ENCODE measurements at regions not wholly inside any gene's neighbourhood (a gene's known extent, or its start where the extent isn't known, plus 50 kb on each side); places are given as distances from the start of the nearest gene placed in this dataset.

DNA sequence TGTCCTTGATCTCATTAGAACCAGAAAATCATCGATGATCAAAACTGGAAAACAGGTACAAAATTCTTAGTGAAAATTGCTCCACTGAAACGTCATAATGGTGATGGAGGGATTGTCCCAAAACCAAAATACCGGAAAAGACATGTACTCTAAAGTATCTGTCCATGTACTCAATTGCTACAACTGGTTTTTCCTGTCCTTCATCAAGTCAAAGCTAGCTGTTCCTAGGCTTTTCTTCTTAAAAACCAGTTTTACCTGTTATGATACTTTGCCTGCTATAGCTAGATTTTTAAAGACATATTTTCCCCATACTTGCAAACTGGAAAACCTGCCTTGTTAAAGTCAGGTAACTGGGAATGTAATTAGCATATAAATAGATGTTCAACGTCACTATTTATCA is 50.5 kb upstream of the LRRC1 start:
- no peak for DNase-seq

DNA sequence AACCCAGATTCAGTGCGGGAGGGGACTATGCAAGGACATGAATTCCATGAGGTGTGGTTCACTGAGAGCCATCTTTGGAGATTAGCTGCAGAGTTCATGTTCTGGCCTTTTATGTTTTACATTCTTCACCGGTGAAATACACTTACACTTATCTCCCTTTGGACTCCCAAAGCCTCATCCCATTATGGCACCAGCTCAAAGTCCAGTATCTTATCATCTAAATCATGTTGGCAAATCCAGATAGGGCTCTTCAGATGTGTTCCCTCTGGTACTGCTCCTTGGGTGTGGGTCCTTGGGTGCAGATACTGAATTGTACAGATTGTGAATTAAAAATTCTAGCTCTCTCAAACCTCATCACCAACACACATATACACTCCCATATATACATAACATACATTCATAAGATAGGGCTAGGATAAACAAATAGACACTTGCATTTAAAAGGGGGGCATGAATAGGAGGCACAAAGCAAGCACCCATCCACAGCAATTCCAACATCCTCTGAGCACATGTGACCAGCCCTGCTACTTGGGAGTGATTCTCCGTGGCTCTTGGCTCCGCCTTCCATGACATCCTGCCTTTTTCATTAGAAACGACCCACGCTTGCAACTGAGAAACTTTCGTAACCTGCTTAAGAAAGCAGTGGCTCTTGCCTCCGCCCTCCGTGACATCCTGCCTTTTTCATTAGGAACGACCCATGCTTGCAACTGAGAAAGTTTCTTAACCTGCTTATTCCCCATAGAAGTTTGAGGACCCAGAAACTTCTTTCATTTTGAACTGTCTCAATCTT is 53.6 kb upstream of the LRRC1 start:
- DNase-seq = no peak

DNA sequence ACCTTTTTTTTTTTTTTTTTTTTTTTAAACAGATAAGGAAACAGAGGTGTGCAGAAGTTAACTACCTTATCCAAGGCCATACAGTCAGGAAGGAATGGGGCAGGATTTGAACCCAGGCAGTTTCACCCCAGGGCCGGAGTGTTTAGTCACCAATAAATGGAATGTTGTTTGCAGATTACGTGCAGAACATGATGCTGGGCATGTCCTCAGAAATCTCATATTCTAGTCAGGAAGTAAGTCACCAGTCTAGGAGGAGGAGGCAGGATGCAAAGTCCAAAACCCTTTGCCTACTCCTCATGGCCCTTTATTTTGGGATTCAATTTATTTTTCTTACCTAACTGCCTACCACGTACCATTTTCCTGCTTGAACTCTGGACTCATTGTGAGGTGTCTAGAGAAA is 57.1 kb upstream of the LRRC1 start:
- DNase-seq = no peak

DNA sequence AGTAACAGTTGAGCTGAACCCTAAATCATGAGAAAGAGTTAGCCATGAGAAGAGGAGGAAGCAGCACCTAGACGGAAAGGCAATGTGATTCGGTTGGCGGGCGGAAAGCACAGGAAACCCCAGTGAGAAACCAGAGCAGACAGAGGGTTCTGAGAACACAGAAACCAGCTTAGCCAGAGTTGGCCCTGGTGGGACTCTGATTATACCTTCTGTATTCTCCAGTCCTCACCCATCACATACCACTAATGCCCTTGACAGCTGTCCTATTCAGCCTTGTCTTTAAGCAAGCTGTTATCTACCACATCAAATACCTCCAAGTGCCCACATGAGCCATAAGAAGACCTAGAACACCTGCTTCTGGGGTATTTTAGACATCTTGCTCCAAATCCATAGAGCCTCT is 58.9 kb upstream of the LRRC1 start:
- no peak for DNase-seq

DNA sequence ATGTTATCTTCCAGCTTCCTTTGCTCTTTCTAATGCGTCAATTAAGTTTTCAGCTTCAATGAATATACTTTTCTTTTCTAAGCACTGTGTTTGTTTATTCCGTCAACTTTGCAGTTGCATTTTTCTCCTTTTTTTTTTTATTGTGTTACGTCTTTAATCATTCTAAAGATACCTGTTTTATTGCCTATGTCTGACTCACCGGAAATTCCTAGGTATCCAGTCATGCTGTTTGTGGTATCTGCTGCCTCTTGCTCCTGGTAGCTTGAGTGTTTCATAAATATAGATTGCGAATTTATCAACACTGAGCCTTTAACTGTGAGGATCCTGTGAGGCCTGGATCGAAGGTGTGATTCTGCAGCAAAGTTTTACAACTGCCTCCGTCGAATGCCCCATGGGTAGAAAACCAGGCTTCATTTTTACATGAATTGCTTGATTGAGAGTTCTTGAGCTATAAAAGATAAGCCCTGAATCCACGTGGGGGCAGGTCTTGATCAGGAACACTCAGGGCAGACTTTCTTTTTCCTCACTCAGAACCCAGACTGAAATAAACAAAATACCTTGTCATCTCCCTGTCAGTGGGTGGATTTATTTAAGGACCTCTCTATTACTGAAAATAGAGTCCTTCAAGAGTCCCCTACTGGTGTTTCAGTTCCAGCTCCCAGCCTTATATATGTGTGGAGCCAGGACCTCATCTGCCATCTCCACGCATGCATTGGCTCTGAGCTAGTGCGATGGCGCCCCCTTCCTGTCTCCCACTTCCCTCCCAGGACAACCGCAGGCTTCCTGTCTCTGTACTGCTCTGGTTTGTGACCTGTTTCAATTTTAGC is 60.1 kb upstream of the LRRC1 start:
- DNase-seq = no peak

DNA sequence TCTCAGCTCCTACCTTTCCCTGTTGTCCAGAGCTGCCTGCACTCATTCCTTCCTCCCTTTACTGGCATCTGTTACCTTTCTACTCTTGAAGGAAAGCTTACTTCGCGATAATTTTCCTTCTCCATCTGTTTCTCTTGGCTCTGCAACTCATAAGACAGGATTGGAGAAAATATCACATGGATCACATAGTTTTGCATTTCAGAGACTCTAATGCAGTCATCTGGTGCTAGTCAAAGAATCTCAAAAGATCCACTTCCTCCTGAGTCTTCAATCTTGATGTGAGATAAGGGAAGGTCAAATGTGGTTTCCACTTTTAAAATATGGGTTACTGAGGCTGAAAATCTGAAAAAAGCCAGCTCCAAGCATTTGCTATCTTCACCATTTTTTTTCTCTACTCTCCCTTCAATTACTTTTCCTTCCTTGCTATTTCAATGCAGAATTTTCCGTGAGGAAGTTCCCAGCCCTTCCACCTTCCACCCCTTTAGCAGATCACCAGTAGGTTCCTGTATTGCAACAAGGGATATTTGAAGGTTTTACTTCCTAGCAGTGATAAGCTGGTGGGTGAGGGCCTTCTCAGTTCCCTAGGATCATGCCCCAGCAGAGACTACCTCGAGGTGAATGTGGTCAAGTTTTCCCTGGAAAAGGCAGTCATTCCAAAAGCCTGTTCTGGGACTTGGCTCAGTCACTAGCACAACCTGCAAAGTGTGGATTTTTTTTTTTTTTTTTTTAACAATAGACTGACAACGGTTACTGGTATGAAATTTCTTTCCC is 62.8 kb upstream of the LRRC1 start:
- DNase-seq = no peak

DNA sequence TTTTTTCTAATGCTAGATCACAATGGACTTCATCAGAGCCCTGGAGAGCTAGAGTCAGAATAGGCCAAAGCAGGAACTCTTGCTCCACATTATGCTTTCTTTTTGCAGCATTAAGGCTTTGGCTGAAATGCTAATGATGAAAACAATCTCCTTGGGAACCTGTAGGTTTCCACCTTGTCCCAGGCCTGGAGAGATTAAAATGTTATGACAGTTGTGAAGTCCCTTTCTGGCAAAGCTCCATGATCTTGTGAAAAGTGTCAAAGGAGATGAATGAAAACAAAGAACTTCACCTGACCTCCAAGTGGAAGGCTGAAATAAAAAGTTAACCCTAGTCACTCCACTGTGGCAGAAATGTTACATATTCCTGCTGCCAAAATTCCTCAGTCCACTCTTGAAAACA is 64.0 kb upstream of the LRRC1 start:
- DNase-seq = no peak

DNA sequence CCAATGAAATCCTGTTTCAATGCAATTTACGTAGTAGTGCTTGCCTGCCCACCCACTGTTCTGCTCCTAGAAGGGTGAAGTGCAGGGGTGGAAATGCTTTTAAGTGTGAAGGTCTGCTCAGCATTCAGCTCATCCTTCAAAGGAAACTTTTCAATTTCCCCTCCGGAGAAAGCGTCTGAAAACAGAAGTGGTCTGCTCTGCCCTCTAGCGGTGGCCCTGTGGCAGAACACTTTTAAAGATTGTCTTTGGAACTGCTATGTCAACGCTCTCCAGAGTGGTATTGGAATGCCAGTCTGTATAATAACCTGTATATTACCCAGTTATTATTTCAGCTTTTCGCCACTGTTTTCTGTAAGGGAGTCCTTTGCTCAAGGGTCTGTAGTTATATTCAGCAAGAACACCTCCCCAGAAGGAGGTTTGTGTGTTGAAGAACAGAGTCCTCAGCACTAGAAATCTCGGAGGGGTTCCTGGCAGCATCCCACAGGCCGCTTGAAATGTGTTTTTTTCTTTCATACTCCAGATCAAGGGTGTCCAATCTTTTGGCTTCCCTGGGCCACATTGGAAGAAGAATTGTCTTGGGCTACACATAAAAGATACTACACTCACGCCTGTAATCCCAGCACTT is 63.1 kb upstream of the KLHL31 start:
- peak; percentile 55 for DNase-seq

DNA sequence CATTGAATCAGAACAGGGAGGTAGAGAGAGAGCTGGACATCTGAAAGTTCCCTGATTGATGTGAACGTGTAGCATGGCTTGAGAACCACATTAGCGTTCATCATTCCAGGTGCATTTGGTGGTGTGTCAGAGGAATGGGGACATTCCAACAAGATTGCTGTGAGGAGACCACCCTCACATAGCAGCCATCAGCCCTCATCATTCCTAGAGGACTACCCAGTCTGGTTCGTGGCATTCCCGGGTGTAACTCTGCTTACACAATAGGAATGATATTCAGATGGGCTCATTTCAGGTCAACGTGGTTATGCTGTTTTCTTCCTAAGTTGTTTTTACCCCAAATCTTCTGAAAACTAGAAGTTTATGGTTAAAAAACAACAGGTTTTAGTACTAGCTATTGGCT is 62.2 kb upstream of the KLHL31 start:
- no peak for DNase-seq

DNA sequence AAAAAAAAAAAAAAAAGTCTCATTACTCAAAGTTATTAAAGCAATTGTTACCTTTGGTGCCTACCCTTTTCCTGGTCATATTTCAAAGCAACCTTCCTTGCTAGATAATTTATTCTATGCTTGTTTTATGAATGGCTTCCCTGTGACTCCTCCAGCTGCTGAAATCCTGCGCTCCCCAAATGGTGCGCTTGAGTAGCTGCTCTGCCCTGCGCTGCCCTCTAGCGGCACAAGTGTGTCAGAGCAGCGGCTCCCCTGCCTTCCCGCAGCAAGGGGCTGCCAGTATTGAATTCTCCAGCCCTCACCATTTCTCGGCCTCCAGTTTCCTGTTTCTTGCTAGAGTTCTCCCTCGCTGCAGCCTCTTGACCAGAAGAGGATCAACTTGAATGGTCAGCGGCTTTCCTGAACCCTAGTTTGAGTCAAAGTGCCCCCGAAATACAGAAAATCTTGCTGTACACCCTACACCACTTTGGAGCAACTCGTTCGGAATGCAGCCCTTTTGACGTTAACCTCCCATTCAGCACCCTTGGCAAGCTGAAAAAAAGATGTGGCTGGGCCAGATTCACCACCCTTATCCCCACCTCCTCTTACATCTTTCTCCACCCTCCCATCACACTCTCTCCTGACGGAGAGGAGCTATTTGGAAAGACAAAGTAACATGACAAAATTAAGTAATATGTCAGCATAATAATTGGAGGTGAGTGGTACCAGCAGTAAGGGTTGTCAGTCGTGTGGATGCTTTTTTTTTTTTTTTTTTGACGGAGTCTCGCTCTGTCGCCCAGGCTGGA is 60.4 kb upstream of the KLHL31 start:
- DNase-seq = peak; percentile 84

DNA sequence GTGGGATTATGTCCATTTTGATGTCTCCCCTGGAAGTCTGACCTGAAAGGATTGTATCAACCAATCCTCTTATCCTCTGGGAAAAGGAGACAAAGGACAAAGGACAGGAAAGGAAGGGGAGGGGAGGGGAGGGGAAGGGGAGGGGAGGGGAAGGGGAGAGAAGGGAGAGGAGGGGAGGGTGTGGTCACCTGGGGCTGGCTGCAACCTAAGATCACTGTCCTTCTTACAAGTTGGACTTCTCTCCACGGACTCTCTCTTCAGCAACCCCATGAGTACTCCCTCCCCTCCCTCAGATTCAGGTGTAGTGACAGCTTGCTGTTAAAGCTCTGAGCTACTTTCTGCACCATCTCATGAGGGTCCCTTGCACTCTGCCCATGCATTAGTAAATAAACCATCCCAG is 58.9 kb upstream of the KLHL31 start:
- DNase-seq = no peak

DNA sequence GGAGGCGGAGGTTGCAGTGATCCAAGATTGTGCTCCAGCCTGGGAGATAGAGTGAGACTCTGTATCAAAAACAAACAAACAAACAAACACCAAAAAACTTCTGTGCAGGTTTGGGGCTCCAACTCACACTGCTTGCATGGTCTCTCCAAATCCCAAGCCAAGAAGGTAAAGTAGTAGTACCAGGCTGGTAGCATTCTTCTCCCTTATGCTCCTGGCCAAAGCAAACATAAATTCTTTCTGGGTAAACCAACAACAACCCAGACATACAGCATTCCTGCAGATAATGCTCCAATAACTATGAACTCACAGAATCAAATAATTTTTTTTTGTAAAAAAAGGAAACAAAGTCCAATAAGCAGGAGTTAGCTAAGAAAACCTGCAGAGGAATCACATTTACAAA is 57.8 kb upstream of the KLHL31 start:
- no peak for DNase-seq

DNA sequence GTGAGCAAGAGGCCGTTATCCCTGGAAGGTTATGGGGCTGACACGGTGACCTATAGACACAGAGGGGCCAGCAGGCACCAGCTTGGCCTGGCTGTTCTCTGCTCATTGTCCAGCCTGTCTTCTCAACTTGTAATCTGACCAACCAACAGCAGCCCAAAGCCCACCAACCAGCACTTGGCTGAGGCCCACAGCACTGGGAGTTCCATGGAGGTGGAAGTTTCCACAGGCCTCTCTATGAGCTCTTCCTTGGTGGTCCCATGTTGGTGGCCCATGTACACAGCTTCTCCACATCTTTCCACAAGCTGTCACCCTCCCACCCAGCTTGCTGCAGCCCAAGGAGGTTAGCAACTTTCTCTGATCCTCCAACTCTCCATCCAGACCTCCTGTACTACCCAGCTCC is 56.2 kb upstream of the KLHL31 start:
- DNase-seq = no peak

DNA sequence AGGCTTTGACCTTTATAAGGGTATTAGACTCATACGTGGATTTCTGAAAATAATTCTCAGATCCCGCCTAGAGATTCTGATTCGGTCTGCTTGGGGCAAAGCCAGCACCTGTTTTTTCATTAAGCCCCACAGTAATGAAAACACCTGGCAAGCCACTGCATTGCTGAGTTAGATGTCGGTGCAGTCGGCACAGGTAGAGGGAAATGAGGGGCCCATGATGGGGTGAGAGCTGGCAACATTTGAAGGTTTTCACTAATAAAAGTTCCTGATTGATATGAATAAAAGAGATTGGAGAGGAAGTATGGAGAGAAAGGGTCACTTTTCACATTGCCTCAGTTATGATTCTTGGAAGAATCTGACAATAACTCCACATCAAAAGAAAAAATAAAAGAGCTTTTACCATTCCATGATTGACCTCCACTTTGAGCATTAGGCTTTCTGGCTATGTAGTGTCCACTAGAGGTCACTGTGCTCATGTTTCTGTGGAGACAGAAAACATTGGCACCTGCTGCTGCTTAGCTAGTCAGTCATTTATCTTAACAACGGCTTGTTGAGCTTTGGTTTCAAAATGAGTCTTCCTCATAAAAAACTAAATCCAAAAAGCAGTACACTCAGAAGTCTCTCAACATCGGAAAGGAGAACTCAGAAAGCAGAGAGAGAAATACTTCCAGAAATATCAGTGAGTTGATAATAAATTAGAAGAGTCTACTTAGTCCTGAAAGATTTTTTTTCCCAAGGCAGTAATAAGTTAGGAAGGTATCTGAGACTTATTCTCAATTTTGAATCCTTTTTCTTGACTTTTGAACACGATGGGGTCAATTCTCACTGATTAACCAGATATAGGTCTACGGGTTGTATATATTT is 53.3 kb upstream of the KLHL31 start:
- peak; percentile 35 for DNase-seq

DNA sequence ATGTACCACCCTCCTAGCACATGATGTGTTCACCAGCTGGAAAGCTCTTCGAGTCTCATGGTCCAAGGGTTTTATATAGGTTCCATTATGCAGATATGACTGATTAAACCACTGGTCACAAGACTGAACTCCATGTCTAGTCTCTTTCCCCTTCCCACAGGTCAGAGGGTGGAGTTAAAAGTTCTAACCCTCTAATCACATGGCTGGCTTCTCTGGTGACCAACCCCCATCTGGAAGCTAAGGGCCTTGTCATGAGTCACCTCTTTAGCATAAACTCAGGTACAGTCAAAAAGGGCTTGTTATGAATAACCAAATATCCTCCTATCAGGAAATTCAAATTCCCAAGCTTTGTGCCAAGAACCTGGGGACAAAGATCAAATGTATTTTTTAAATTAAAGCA is 52.0 kb upstream of the KLHL31 start:
- no peak for DNase-seq

DNA sequence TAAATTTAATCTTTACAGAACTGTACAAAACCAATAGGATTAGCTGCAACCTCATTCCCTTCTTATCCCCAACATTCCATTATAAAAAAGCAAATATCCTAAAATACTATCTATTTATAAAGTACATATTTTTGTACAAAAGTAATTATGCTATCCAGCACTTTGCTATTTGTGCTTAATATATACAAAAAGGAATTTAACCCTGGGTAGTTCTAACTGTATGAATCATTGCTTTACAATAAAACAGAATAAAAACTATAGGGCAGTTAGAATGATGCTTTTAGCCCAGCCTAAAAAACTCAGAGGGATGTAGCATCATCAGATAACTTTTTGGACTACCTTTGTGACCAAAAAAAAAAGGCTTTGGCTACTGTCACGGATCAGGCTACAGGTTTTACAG is 49.9 kb upstream of the KLHL31 start:
- DNase-seq = no peak
